ENCODE measurements at regions not wholly inside any gene's neighbourhood (a gene's known extent, or its start where the extent isn't known, plus 50 kb on each side); places are given as distances from the start of the nearest gene placed in this dataset.

DNA sequence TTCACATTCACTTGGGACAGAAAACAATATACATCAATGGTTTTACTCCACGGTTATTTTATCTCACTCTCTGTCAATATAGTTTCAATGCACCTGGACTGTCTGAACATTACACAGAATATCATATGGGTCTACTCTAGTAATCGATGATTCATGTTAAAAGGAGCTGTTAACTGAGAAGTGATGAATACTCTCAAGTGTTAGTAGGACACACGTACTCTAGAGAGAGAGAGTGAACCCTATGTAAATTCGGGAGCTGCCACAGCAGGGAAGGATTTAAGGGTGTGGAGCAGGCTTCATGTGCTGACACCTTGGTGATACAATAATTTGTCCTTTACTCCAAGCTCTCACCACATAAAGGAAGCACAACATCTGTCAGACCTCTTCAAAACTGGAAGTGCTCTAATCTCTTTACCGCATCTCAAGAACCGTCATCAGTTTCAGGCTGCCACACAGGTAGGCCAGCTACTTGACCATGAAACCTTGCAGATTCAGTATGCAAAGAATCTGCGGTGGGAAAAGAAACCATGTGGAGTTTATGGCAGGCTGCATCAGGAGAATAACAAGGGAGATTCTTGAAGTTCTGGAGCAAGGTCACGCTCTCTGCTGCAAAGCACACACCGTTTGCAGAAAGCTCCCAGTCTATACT is 199.2 kb upstream of the TMC3 start:
- intact Hi-C loops (cut with DNase I): no loop called here
- no peak overlapping the region for H3K27ac ChIP-seq
- WGBS (ENCODE audit: insufficient coverage, low coverage, low lambda C conversion rate, missing lambda C conversion rate): 84% methylated on average over 9 of the region's 9 CpGs
- no peaks in the 10 kb centered on the region for H3K9me3 ChIP-seq
- TF ChIP-seq POLR2A (IDR thresholded peaks at IDR 0.05): no peak
- TF ChIP-seq, protein P1, sequence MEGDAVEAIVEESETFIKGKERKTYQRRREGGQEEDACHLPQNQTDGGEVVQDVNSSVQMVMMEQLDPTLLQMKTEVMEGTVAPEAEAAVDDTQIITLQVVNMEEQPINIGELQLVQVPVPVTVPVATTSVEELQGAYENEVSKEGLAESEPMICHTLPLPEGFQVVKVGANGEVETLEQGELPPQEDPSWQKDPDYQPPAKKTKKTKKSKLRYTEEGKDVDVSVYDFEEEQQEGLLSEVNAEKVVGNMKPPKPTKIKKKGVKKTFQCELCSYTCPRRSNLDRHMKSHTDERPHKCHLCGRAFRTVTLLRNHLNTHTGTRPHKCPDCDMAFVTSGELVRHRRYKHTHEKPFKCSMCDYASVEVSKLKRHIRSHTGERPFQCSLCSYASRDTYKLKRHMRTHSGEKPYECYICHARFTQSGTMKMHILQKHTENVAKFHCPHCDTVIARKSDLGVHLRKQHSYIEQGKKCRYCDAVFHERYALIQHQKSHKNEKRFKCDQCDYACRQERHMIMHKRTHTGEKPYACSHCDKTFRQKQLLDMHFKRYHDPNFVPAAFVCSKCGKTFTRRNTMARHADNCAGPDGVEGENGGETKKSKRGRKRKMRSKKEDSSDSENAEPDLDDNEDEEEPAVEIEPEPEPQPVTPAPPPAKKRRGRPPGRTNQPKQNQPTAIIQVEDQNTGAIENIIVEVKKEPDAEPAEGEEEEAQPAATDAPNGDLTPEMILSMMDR (IDR thresholded peaks at IDR 0.05): no peak
- peaks cover 0 to 12% (median 0%) of the 10 kb centered on the region in 4 donors for H3K4me1 ChIP-seq
- no peaks in the 10 kb centered on the region for H3K27me3 ChIP-seq
- H3K4me3 ChIP-seq: no peak overlapping the region
- H3K36me3 ChIP-seq: no peaks in the 10 kb centered on the region
- ATAC-seq (no peak), DNase-seq (no peak)

GRCh38 chr15:81572190-81572589 is 198.2 kb upstream of the TMC3 start:
- Histone ChIP-seq H3K27me3 (no peaks in the 10 kb centered on the region), H3K4me3 (no peak overlapping the region), H3K36me3 (no peaks in the 10 kb centered on the region), H3K27ac (no peak overlapping the region), H3K4me1 (peaks cover 0 to 12% (median 0%) of the 10 kb centered on the region in 4 donors), H3K9me3 (no peaks in the 10 kb centered on the region)
- DNase-seq: no peak
- TF ChIP-seq, protein P1 (IDR thresholded peaks at IDR 0.05): no peak
- TF ChIP-seq POLR2A (IDR thresholded peaks at IDR 0.05): no peak
- intact Hi-C loops (cut with DNase I): no loop called here
- no peak for ATAC-seq

DNA sequence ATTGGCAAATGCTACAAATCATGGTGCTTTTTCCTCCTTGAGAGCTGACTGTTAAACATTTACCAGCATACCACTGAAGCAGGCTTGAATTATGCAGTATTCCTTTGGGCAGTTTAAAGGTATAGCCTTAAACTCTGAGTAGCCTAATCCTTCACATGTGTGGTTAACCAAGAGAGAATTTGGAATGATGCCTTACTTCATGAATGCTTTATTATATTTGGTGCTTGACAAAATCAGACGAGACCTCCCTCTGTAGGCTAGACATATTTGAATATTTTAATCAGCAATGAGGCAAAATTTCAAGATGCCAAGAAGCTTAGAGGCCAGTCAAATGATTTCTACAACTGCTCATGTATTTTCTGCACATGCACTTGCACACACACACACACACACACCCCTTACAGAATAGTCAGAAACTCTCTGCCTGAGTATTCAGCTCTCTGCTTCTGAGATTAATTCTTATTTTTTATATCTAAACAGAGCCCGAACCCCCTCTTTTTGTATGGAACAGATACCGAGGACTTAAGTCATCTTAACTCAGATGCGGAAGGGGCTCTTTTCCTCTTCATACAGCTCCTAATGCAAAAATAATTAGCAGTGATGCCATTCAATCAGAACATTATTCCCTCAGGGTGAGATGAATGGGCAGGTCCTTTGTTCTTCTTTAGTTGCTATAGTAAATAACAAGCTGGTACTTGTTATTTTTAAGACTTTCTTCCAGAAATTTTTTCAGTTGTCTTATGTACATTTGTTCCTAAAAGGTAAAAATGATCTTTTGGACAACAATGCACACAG is 195.5 kb upstream of the TMC3 start:
- TF ChIP-seq POLR2A (IDR thresholded peaks at IDR 0.05): no peak
- TF ChIP-seq, protein P1 (IDR thresholded peaks at IDR 0.05): no peak
- Histone ChIP-seq H3K4me1 (no peaks in the 10 kb centered on the region), H3K9me3 (no peaks in the 10 kb centered on the region), H3K4me3 (no peak overlapping the region), H3K27me3 (no peaks in the 10 kb centered on the region), H3K36me3 (no peaks in the 10 kb centered on the region), H3K27ac (no peak overlapping the region)
- 76% methylated on average over 4 of the region's 4 CpGs for WGBS (ENCODE audit: insufficient coverage, low coverage, low lambda C conversion rate, missing lambda C conversion rate)
- ATAC-seq (no peak), DNase-seq (no peak)
- intact Hi-C loops (cut with DNase I): no loop called here

- WGBS (ENCODE audit: insufficient coverage, low coverage, low lambda C conversion rate, missing lambda C conversion rate): 64% methylated on average over 2 of the region's 4 CpGs
- intact Hi-C loops (cut with DNase I): no loop called here
- H3K4me3 ChIP-seq: no peak overlapping the region
- no peaks in the 10 kb centered on the region for H3K36me3 ChIP-seq
- H3K27ac ChIP-seq: no peak overlapping the region
- H3K9me3 ChIP-seq: no peaks in the 10 kb centered on the region
- ATAC-seq: no peak
- DNase-seq: no peak
- H3K27me3 ChIP-seq: no peaks in the 10 kb centered on the region
- TF ChIP-seq, protein P1 (IDR thresholded peaks at IDR 0.05): no peak
- no peak for TF ChIP-seq POLR2A (IDR thresholded peaks at IDR 0.05)
- H3K4me1 ChIP-seq: no peaks in the 10 kb centered on the region
These were observed 193.9 kb upstream of the TMC3 start for GRCh38 chr15:81567924-81568323.

All from right lobe of liver (tissue), 6 donors.